Stimulated activated CD4-positive, alpha-beta T cell treated with anti-CD3 and anti-CD28 coated beads, Interleukin-12 subunit alpha, Interleukin-12 subunit beta, amount 100 ng/mL, for 24 hours (primary cell): ENCODE measurements at regions not wholly inside any gene's neighbourhood (a gene's known extent, or its start where the extent isn't known, plus 50 kb on each side); places are given as distances from the start of the nearest gene placed in this dataset.

Source experiments
- DNase-seq, 2 experiments: peaks; one replicate each; pipeline ENCODE4 v3.0.0-alpha.2; 2020; ENCODE audit warnings: low read depth in 2 of 2

GRCh38 chr19:30153326-30154210 is 211.5 kb downstream of the URI1 start:
- no peak for DNase-seq

- DNase-seq, result no peak
Observed at GRCh38 chr19:30154410-30154809, 212.4 kb downstream of the URI1 start.

DNA sequence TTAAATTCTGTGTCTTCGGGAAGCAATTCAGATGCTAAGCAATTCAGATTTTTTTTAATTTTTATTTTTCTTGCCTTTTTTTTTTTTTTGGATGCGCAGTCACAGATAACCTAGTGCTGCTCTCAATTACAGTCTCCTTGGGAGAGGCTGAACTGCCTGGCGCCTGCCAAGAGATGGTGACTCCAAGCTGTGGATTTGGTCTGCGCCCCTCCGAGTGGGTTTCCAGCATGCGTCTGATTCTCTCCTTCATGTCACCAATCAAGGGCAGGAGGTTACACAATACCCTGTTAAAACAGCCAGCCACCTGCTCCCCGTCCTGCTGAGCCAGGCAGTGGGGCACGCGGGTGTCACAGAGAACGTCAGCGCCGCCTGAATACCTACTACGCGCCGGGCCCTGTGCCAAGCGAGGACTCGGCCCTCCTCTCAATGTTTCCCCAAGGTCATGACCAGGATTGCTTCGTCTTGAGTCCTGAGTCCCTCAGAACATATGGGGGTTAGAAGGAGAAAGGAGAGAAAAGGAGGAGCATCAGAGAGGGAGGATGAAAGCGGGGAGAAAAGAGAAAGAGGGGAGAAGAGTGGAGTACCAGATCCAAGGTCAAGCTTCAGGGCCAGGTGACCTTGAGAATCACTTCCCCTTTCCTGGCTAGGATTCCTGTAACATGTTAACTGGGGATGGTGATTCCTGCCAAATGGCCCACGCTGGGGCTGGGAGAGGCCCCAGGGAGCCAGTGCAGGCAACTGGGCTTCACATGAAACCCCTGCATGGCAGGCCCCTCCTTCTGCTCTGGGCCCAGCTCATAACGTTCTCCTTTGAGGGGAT is 213.6 kb downstream of the URI1 start:
- no peak for DNase-seq

- no peak for DNase-seq
Observed at GRCh38 chr19:30156646-30157045, 214.6 kb downstream of the URI1 start.

DNA sequence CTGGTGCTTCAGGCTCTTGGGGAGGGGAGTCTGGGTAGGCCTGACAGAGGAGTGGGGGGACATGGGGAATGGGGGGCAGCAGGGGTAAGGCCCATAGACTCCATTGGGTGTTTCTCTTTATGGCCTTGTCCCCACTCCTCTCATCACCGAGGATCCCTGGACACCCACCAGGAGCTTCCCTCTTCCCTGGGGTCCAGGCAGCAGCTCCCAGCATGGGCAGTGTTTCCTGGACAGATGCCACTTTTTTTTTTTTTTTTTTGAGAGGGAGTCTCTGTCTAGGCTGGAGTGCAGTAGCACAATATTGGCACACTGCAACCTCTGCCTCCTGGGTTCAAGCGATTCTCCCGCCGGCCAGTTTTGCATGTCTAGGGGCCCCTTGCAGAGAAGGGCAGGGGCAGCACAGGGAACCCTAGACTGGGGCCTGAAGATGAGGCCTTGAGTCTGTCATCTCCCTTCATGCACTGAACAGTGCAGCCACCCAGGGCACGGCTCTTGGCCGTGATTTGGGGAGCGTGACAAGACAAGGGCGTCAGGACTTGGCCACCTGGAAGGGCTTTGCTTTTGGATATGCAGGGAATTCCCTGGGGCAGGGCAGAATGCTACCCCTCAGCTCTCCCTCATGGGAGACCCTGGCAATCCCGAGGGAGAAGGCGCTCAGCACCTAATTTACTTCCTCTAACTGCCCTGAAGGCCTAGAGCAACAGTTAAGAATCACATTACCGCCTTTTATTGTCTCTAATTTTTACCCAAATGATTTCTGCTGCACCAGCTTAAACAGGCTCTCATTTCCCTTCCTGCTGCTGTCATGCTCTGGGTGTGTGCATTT is 213.9 kb upstream of the ZNF536 start:
- no peak for DNase-seq

- DNase-seq, result no peak
Observed at GRCh38 chr19:30158893-30159245, 213.3 kb upstream of the ZNF536 start.

GRCh38 chr19:30159636-30160035 is 212.5 kb upstream of the ZNF536 start:
- no peak for DNase-seq

- DNase-seq, result no peak
Observed at GRCh38 chr19:30160426-30160825, 211.8 kb upstream of the ZNF536 start.

DNA sequence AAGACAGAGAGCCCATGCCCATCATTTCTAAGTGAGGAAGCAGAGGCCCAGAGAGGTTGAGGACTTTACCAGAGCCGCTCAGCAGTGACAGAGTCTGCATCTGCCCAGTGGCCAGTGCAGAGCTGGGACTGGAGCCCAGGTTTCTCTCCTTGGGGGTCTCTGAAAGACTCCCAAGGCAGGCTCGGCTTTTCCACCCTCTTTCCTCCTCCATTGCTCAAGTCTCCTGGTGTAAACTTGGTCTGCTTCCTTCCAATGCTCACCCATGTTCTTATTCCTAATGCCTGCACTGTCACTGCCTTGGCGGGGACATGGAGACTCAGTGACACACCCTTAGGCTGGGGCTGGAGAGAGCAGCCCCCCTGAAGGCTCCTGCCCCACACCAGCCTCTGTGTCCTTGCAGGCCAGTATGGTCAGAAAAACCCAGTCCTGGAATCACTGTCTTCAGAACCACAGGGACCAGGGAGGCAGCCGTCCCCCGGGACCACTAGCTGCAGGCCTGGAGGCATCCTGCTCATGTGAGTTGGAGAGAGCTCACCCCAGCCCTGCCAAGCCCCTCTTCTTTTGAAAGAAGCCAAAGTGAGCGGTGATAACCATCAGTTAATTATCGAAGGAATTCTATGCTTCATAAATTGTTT is 211.0 kb upstream of the ZNF536 start:
- no peak for DNase-seq

DNA sequence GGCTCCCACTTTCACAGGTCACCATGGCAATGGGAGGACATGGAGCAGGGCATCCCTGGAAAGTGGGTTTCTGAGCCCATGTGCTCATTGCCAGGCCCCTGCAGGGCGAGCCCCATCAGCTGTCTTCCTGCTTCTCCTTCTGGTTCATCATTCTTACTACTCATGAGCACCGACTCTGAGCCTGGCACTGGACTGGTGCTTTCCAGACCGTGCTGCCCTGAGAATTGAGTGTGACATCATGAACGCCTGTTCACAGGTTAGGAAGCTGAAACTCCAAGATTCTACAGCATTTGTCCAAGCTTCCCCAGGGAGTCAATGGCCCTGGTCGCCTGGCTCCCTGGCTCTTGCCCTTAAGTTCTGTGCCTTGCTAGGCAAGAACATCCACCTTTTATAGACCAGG is 210.4 kb upstream of the ZNF536 start:
- no peak for DNase-seq

DNA sequence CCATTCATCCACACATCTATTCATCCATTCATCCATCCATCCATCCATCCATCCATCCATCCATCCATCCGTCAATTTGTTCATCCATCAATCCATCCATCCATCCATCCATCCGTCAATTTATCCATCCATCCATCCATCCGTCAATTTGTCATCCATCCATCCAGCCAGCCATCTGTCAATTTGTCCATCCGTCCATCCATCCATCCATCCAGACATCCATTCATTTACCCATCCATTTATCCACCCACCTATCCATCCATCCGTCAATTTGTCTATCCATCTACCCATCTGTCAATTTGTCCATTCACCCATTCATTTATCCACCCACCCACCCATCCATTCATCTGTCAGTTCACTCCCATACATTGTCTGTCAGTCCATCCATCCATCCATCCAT is 209.5 kb upstream of the ZNF536 start:
- no peak for DNase-seq

- DNase-seq, result no peak
Observed at GRCh38 chr19:30163663-30164062, 208.5 kb upstream of the ZNF536 start.

DNA sequence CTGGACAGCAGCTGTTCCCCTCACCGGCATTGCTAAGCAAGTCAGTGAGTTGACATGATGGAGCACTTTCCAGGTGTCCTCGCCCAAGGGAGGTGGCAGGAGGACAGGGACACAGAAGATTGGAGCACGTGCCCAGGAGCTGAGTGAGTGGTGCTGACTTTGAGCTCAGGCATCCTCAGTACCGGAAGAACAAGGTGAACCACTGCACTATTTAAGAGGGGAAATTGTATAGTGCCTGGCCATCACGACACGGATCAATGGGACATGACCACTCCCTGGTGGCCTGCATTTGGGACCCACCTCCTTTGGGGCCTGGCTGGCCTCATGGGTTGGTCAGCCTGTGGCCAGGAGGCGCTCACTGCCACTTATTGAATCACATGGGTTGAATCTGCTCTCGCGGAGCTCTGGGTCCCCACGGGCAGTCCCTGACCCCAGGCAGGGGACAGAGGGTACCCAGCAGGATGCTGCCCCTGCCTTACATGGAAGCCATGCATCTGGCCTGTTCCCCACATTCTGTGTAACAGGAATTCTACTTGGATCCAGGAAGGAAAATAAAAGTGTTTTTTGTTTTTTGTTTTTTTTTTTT is 206.9 kb upstream of the ZNF536 start:
- no peak for DNase-seq

DNA sequence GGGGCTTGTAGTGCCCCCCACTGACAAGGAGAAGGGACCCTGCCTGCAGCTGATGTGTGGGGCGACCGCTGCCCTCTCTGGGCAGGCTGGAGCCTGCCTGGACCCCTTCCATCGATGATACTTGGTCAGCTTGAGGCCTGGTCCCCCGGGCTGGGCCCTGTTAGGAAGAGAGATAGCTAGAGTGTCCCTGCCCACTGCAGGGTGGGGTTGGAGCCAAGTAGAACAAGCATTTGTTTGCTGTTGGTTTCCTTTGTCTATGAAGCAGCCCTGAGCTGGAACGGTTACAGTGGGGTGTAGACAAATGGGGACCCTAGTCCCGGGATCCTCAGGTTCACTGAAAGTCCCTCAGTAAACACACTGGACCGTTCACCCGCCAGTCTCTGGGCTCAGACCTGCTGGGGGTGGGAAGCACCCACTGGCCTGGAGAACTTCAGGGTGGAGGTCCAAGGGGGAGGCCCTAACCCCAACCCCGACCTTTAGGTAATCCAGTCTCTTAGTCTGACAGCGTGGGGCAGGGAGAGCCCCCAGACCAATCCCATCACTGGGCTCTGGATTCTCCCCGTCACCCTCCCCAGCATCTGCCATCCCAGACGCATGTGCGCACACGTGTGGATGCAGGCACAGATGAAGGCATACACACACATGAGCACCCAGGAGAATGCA is 204.8 kb upstream of the ZNF536 start:
- DNase-seq, result no peak

- no peak for DNase-seq
Observed at GRCh38 chr19:30167976-30168635, 204.1 kb upstream of the ZNF536 start.

DNA sequence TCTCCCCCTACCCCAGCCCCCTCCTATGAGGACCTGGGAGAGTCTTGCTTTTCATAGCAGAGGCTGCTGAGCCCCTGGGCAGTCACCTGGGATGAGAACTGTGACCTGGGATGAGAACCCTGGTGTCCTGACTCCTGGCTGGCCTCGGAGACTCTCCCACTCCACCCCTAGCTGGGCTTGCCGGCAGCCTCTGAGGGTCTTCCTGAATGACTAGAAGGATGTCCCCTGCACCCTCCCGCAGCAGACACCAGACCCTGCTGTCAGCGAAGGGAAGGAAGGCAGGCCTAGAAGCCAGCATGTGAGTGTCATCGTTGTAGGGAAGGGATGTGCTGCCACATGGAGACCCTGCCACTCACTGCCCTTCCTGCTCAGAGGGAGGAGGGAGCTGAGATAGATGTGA is 203.4 kb upstream of the ZNF536 start:
- no peak for DNase-seq

DNA sequence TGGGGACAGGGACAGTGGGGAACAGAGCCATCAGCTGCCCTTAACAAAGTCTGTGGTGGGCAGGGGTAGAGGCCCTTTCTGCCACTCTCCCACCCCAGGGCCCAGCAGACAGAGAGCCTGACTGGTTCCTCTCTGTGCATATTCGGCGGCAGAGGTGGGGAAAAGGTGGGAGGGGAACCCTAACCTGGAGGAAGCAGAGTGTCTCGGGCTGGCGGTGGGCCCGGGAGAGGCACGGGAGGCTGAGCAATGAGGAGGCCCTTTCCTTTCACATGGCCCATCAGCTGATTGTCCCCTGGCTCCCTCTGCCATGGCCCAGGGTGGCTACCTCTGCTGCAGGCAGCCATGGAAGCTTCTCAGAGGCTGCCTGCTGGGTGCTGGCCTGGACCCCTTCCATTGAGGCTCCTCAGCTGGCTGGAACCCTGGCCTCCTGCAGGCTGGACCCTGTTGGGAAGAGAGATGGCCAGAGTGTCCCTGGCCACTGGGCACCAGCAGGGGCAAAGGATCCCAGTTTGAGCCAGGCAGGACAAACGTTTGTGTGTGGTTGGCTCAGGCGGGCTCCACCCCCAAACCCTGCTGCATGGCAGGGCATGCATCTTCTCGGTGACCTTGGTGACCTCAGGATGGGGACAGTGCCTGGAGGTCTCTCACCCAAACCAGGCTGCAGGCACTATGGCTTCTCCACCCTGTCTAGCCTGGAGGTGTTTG is 202.8 kb upstream of the ZNF536 start:
- no peak for DNase-seq

GRCh38 chr19:30170081-30170480 is 202.1 kb upstream of the ZNF536 start:
- DNase-seq, result no peak

DNA sequence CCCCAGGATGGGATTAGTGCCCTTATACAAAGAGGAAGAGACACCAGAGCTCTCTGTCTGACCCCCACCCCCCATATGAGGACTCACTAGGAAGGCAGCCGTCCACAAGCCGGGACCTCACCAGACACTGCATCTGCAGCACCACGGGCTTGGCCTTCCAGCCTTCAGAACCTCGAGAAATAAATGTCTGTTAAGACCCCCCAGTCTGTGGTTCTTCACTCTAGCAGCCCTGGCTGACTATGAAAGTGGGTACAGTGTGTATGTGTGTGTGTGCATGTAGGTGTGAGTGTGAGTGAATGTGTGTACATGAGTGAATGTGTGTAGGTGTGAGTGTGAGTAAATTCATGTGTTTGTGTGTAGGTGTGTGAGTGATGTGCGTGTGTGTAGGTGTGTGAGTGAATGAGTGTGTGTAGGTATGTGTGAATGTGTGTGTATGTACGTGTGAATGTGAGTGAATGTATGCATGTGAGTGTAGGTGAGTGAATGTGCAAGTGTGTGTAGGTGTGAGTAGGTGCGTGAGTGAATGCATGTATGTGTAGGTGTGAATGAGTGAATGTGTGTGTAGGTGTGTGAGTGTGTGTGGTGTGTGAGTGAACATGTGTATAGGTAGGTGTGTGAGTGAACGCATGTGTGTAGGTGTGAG is 201.6 kb upstream of the ZNF536 start:
- DNase-seq, result no peak
